Endothelial cell of umbilical vein (primary cell): ENCODE measurements at regions not wholly inside any gene's neighbourhood (a gene's known extent, or its start where the extent isn't known, plus 50 kb on each side); places are given as distances from the start of the nearest gene placed in this dataset.

Source experiments
- CTCF ChIP-seq, 2 donors: IDR thresholded peaks; 1 replicate in 1 of 2; 2 replicates in 1 of 2; pipeline ENCODE4 v1.5.1; 2011; ENCODE audit warnings: low read length in 2 of 2, mild to moderate bottlenecking in 2 of 2, moderate library complexity in 2 of 2, control low read depth in 1 of 2, inconsistent platforms in 1 of 2, low read depth in 1 of 2; ENCODE audit not compliant: insufficient read depth in 1 of 2; ENCODE audit errors: extremely low read depth in 1 of 2
- EZH2 ChIP-seq: IDR thresholded peaks from 2 replicates; pipeline ENCODE4 v1.6.1; 2012; ENCODE audit warnings: borderline replicate concordance, low read depth, mild to moderate bottlenecking, moderate library complexity, low read length, inconsistent platforms; ENCODE audit not compliant: severe bottlenecking
- MAX ChIP-seq: IDR thresholded peaks from 2 replicates; pipeline ENCODE4 v1.6.1; 2011; ENCODE audit not compliant: insufficient read depth, insufficient read length
- POLR2A ChIP-seq: IDR thresholded peaks from 2 replicates; pipeline ENCODE4 v1.6.1; 2012; ENCODE audit warnings: low read depth, mild to moderate bottlenecking, control low read depth, low read length
- POLR2AphosphoS5 ChIP-seq: IDR thresholded peaks from 2 replicates; pipeline ENCODE4 v1.6.1; 2012; ENCODE audit warnings: low read depth, mild to moderate bottlenecking, control low read depth, low read length, moderate library complexity; ENCODE audit not compliant: insufficient read depth

GRCh38 chrX:13110433-13111324, 66.3 kb upstream of the FAM9C start:
- no peak for TF ChIP-seq POLR2A
- no peak for TF ChIP-seq CTCF (IDR thresholded peaks at IDR 0.05; ENCODE audit: extremely low read depth in 1 of 2, insufficient read depth in 1 of 2, low read depth in 1 of 2, low read length in 2 of 2)
- TF ChIP-seq POLR2AphosphoS5: peak; percentile 48
- no peak for TF ChIP-seq EZH2
- no peak for TF ChIP-seq MAX
